ENCODE measurements at regions not wholly inside any gene's neighbourhood (a gene's known extent, or its start where the extent isn't known, plus 50 kb on each side); places are given as distances from the start of the nearest gene placed in this dataset.

GRCh38 chr5:174167080-174167910, 121.8 kb downstream of the NSG2 start:
- no peak for TF ChIP-seq GABPA (IDR thresholded peaks at IDR 0.05; ENCODE audit: low read depth)
- no peak for TF ChIP-seq POLR2AphosphoS5 (IDR thresholded peaks at IDR 0.05; ENCODE audit: low read depth)
- no peak for TF ChIP-seq REST (IDR thresholded peaks at IDR 0.05; ENCODE audit: insufficient replicate concordance, low read depth)
- TF ChIP-seq SPI1 (IDR thresholded peaks at IDR 0.05; ENCODE audit: borderline replicate concordance, low read depth), result no peak
- TF ChIP-seq, protein P1, sequence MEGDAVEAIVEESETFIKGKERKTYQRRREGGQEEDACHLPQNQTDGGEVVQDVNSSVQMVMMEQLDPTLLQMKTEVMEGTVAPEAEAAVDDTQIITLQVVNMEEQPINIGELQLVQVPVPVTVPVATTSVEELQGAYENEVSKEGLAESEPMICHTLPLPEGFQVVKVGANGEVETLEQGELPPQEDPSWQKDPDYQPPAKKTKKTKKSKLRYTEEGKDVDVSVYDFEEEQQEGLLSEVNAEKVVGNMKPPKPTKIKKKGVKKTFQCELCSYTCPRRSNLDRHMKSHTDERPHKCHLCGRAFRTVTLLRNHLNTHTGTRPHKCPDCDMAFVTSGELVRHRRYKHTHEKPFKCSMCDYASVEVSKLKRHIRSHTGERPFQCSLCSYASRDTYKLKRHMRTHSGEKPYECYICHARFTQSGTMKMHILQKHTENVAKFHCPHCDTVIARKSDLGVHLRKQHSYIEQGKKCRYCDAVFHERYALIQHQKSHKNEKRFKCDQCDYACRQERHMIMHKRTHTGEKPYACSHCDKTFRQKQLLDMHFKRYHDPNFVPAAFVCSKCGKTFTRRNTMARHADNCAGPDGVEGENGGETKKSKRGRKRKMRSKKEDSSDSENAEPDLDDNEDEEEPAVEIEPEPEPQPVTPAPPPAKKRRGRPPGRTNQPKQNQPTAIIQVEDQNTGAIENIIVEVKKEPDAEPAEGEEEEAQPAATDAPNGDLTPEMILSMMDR (IDR thresholded peaks at IDR 0.05; ENCODE audit: insufficient read depth, low read length), result no peak
- Histone ChIP-seq H3K27ac (replicated peaks) (no peak overlapping the region), H3K4me3 (replicated peaks; ENCODE audit: insufficient read depth, low read length) (no peak overlapping the region), H3K27me3 (ENCODE audit: insufficient read depth, poor library complexity, severe bottlenecking) (no peaks in the 10 kb centered on the region)
- no peak for DNase-seq (ENCODE audit: low read depth in 1 of 2, low spot score in 1 of 2)

- H3K27me3 ChIP-seq (ENCODE audit: insufficient read depth, poor library complexity, severe bottlenecking), result no peaks in the 10 kb centered on the region
- no peak overlapping the region for H3K27ac ChIP-seq (replicated peaks)
- H3K4me3 ChIP-seq (replicated peaks; ENCODE audit: insufficient read depth, low read length), result no peak overlapping the region
- TF ChIP-seq SPI1 (IDR thresholded peaks at IDR 0.05; ENCODE audit: borderline replicate concordance, low read depth) (no peak), REST (IDR thresholded peaks at IDR 0.05; ENCODE audit: insufficient replicate concordance, low read depth) (no peak), GABPA (IDR thresholded peaks at IDR 0.05; ENCODE audit: low read depth) (no peak), POLR2AphosphoS5 (IDR thresholded peaks at IDR 0.05; ENCODE audit: low read depth) (no peak)
- TF ChIP-seq, protein P1 (IDR thresholded peaks at IDR 0.05; ENCODE audit: insufficient read depth, low read length), result no peak
- no peak for DNase-seq (ENCODE audit: low read depth in 1 of 2, low spot score in 1 of 2)
Observed at GRCh38 chr5:174172152-174172551, 126.6 kb downstream of the NSG2 start.

GRCh38 chr5:174172566-174172965, 127.1 kb downstream of the NSG2 start:
- H3K27me3 ChIP-seq (ENCODE audit: insufficient read depth, poor library complexity, severe bottlenecking), result no peaks in the 10 kb centered on the region
- DNase-seq (ENCODE audit: low read depth in 1 of 2, low spot score in 1 of 2), result no peak
- H3K4me3 ChIP-seq (replicated peaks; ENCODE audit: insufficient read depth, low read length), result no peak overlapping the region
- TF ChIP-seq, protein P1 (IDR thresholded peaks at IDR 0.05; ENCODE audit: insufficient read depth, low read length), result no peak
- TF ChIP-seq POLR2AphosphoS5 (IDR thresholded peaks at IDR 0.05; ENCODE audit: low read depth) (no peak), SPI1 (IDR thresholded peaks at IDR 0.05; ENCODE audit: borderline replicate concordance, low read depth) (peak; percentile 3; the same call in 1 of the 2 replicates), REST (IDR thresholded peaks at IDR 0.05; ENCODE audit: insufficient replicate concordance, low read depth) (no peak)
- no peak overlapping the region for H3K27ac ChIP-seq (replicated peaks)
